ENCODE measurements at regions not wholly inside any gene's neighbourhood (a gene's known extent, or its start where the extent isn't known, plus 50 kb on each side); places are given as distances from the start of the nearest gene placed in this dataset.
A peak's percentile ranks its signal among the peaks of the same experiment; 100 is the strongest.
"Not testable (repeated sequence)": the region's sequence is repeated elsewhere in the genome, so short reads cannot be mapped to it uniquely, and the experiment has no call there.

GRCh38 chr3:59401924-59402323 lies 352.1 kb upstream of the CFAP20DC start:
- no peak for DNase-seq

- no peak for DNase-seq
Observed at GRCh38 chr3:59392116-59392515, 342.3 kb upstream of the CFAP20DC start.

- DNase-seq: no peak
Observed at GRCh38 chr3:59391131-59391530, 341.3 kb upstream of the CFAP20DC start.

GRCh38 chr3:59388555-59389270 lies 338.9 kb upstream of the CFAP20DC start:
- peak; percentile 52 for DNase-seq

- DNase-seq: peak; percentile 14
Observed at GRCh38 chr3:59386165-59386564, 336.3 kb upstream of the CFAP20DC start.

GRCh38 chr3:59385547-59385946 lies 335.7 kb upstream of the CFAP20DC start:
- DNase-seq: no peak

- no peak for DNase-seq
Observed at GRCh38 chr3:59381282-59381681, 331.5 kb upstream of the CFAP20DC start.

GRCh38 chr3:59380146-59380545 lies 330.3 kb upstream of the CFAP20DC start:
- DNase-seq: no peak

GRCh38 chr3:59374818-59375211 lies 325.0 kb upstream of the CFAP20DC start:
- no peak for DNase-seq

- no peak for DNase-seq
Observed at GRCh38 chr3:59374091-59374817, 324.4 kb upstream of the CFAP20DC start.

- DNase-seq: no peak
Observed at GRCh38 chr3:59372346-59372745, 322.5 kb upstream of the CFAP20DC start.

- no peak for DNase-seq
Observed at GRCh38 chr3:59368900-59369675, 319.3 kb upstream of the CFAP20DC start.

- no peak for DNase-seq
Observed at GRCh38 chr3:59367150-59367549, 317.3 kb upstream of the CFAP20DC start.

- no peak for DNase-seq
Observed at GRCh38 chr3:59366218-59366617, 316.4 kb upstream of the CFAP20DC start.

- DNase-seq: no peak
Observed at GRCh38 chr3:59364496-59364895, 314.7 kb upstream of the CFAP20DC start.

GRCh38 chr3:59360312-59360711 lies 310.5 kb upstream of the CFAP20DC start:
- not testable (repeated sequence) for DNase-seq

- no peak for DNase-seq
Observed at GRCh38 chr3:59341459-59341858, 291.6 kb upstream of the CFAP20DC start.

GRCh38 chr3:59339818-59340217 lies 290.0 kb upstream of the CFAP20DC start:
- DNase-seq: no peak

GRCh38 chr3:59338934-59339333 lies 289.1 kb upstream of the CFAP20DC start:
- DNase-seq: no peak

GRCh38 chr3:59335338-59335737 lies 285.5 kb upstream of the CFAP20DC start:
- DNase-seq: no peak

GRCh38 chr3:59334585-59334984 lies 284.8 kb upstream of the CFAP20DC start:
- no peak for DNase-seq

GRCh38 chr3:59327376-59327808 lies 277.6 kb upstream of the CFAP20DC start:
- DNase-seq: no peak

- DNase-seq: no peak
Observed at GRCh38 chr3:59326246-59327024, 276.6 kb upstream of the CFAP20DC start.

Measured in stimulated activated CD4-positive, alpha-beta T cell treated with anti-CD3 and anti-CD28 coated beads, Interleukin-4, amount 100 ng/mL, for 24 hours (primary cell).